OCI-LY1 (cell line): ENCODE measurements at regions not wholly inside any gene's neighbourhood (a gene's known extent, or its start where the extent isn't known, plus 50 kb on each side); places are given as distances from the start of the nearest gene placed in this dataset.

Experiments used
- CTCF ChIP-seq: fragments of 200-600 bp; sonication (generic), shearing (Covaris generic); IDR thresholded peaks from 2 replicates; pipeline ENCODE4 v1.5.1; 2017; ENCODE audit warnings: mild to moderate bottlenecking, antibody characterized with exemption, low read length, moderate library complexity, mixed read lengths
- EZH2 ChIP-seq: fragments of 200-600 bp; sonication (generic), shearing (Covaris generic); IDR thresholded peaks from 2 replicates; pipeline ENCODE4 v1.8.0; 2017; ENCODE audit warnings: borderline replicate concordance, mixed run types, mild to moderate bottlenecking, antibody characterized with exemption, low read length, moderate library complexity, mixed read lengths

GRCh38 chr3:64398476-64398875 lies 173.2 kb upstream of the PRICKLE2 start:
- TF ChIP-seq EZH2 = no peak
- TF ChIP-seq CTCF = no peak
